GM06990 (cell line): ENCODE measurements at regions not wholly inside any gene's neighbourhood (a gene's known extent, or its start where the extent isn't known, plus 50 kb on each side); places are given as distances from the start of the nearest gene placed in this dataset.
"Not testable (repeated sequence)": the region's sequence is repeated elsewhere in the genome, so short reads cannot be mapped to it uniquely, and the experiment has no call there.

ENCODE experiments used
- DNase-seq: peaks from one replicate; pipeline ENCODE4 v3.0.0-alpha.2; 2011; ENCODE audit not compliant: insufficient read length; ENCODE audit errors: extremely low read depth
- H3K27me3 ChIP-seq: replicated peaks from 2 replicates; pipeline ENCODE4 v1.6.0; 2011; ENCODE audit warnings: low read length; ENCODE audit not compliant: control insufficient read depth, insufficient read depth
- H3K36me3 ChIP-seq: 2 replicates; pipeline ENCODE4 v1.5.1; 2011; ENCODE audit warnings: low read length; ENCODE audit not compliant: control insufficient read depth, insufficient read depth
- H3K4me3 ChIP-seq: replicated peaks from 2 replicates; pipeline ENCODE4 v1.5.1; 2011; ENCODE audit warnings: low read depth, mild to moderate bottlenecking, control low read depth, low read length
- CTCF ChIP-seq: IDR thresholded peaks from 2 replicates; pipeline ENCODE4 v1.5.1; 2011; ENCODE audit warnings: low read length, control low read depth, mild to moderate bottlenecking, inconsistent platforms; ENCODE audit not compliant: insufficient read depth, poor library complexity, severe bottlenecking

DNA sequence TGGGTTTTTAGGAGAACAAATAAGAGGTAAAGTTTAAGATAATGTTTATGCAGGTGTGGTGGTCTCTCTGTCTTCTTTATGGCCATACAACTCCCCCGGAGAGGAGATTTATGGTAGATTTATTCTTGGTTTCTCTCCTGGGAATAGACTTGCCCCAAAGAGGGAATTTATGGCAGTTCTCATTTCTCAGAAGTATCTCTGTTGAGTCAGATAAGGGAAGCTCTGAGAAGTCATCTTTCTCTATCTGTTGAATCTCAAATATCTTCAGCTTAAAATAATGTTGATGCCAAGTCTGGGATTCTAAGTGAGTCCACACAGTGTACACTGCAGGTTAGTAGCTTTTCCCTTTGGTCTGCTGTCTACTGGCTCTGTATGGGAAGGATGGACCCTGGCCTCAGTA lies 276.4 kb upstream of the PLET1 start:
- H3K4me3 ChIP-seq = no peak overlapping the region
- H3K27me3 ChIP-seq = no peaks in the 10 kb centered on the region; the same call in 1 of the 2 replicates
- DNase-seq = no peak
- H3K36me3 ChIP-seq = no peaks in the 10 kb centered on the region
- no peak for TF ChIP-seq CTCF

- no peak for DNase-seq
- H3K4me3 ChIP-seq = no peak overlapping the region
- no peaks in the 10 kb centered on the region for H3K36me3 ChIP-seq
- no peak for TF ChIP-seq CTCF
- H3K27me3 ChIP-seq = no peaks in the 10 kb centered on the region; the same call in 1 of the 2 replicates
Observed at GRCh38 chr11:112537846-112538330, 277.2 kb upstream of the PLET1 start.

- no peaks in the 10 kb centered on the region; the same call in 1 of the 2 replicates for H3K27me3 ChIP-seq
- no peak overlapping the region for H3K4me3 ChIP-seq
- DNase-seq = no peak
- TF ChIP-seq CTCF = no peak
- H3K36me3 ChIP-seq = no peaks in the 10 kb centered on the region
Observed at GRCh38 chr11:112538534-112539280, 278.0 kb upstream of the PLET1 start.

GRCh38 chr11:112539281-112539555 lies 278.6 kb upstream of the PLET1 start:
- DNase-seq, H3K27me3 ChIP-seq, H3K4me3 ChIP-seq, H3K36me3 ChIP-seq: not testable (repeated sequence)

GRCh38 chr11:112539741-112540140 lies 279.1 kb upstream of the PLET1 start:
- Histone ChIP-seq H3K27me3 (no peaks in the 10 kb centered on the region; the same call in 1 of the 2 replicates), H3K36me3 (no peaks in the 10 kb centered on the region), H3K4me3 (no peak overlapping the region)
- TF ChIP-seq CTCF = no peak
- DNase-seq = no peak

DNA sequence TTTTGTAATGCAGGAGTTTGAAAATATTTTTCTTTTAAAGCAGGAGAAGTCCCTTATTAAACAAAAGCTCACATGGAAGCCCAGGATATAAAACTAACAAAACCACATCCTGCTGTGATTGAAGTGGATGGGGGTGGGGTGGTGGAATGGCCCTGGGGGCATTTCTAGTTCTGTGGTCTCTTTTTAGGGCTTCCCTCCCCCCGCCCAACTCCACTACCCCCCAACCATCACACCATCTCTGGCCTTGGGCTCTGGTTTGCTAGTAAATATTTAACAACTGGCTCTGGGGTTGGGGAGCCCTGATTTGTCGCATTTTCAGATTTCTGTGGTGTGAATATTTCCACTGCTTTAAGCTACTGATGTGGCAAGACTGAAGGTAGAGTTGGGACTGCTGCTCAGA lies 279.6 kb upstream of the PLET1 start:
- Histone ChIP-seq H3K4me3 (no peak overlapping the region), H3K27me3 (no peaks in the 10 kb centered on the region; the same call in 1 of the 2 replicates), H3K36me3 (no peaks in the 10 kb centered on the region)
- no peak for TF ChIP-seq CTCF
- no peak for DNase-seq
